ENCODE measurements at regions not wholly inside any gene's neighbourhood (a gene's known extent, or its start where the extent isn't known, plus 50 kb on each side); places are given as distances from the start of the nearest gene placed in this dataset.
"Not testable (repeated sequence)": the region's sequence is repeated elsewhere in the genome, so short reads cannot be mapped to it uniquely, and the experiment has no call there.

GRCh38 chr2:195456771-195457170 is 200.3 kb upstream of the SLC39A10 start:
- no peak for DNase-seq

GRCh38 chr2:195451160-195451559 is 205.9 kb upstream of the SLC39A10 start:
- DNase-seq: no peak

- DNase-seq: no peak
Measured at GRCh38 chr2:195450552-195451113, 206.4 kb upstream of the SLC39A10 start.

GRCh38 chr2:195447323-195447975 is 209.6 kb upstream of the SLC39A10 start:
- DNase-seq: no peak

GRCh38 chr2:195445639-195446038 is 211.4 kb upstream of the SLC39A10 start:
- no peak for DNase-seq

- no peak for DNase-seq
Measured at GRCh38 chr2:195443926-195444325, 213.1 kb upstream of the SLC39A10 start.

GRCh38 chr2:195442458-195443175 is 214.4 kb upstream of the SLC39A10 start:
- DNase-seq: no peak

GRCh38 chr2:195438692-195439091 is 218.3 kb upstream of the SLC39A10 start:
- no peak for DNase-seq

GRCh38 chr2:195437521-195437920 is 219.5 kb upstream of the SLC39A10 start:
- no peak for DNase-seq

- no peak for DNase-seq
Measured at GRCh38 chr2:195434346-195434745, 222.7 kb upstream of the SLC39A10 start.

GRCh38 chr2:195433729-195434128 is 223.3 kb upstream of the SLC39A10 start:
- DNase-seq: not testable (repeated sequence)

- DNase-seq: no peak
Measured at GRCh38 chr2:195428673-195429072, 228.4 kb upstream of the SLC39A10 start.

GRCh38 chr2:195425328-195425727 is 231.7 kb upstream of the SLC39A10 start:
- DNase-seq: no peak

GRCh38 chr2:195419033-195419432 is 238.0 kb upstream of the SLC39A10 start:
- no peak for DNase-seq

- DNase-seq: no peak
Measured at GRCh38 chr2:195414537-195415100, 242.4 kb upstream of the SLC39A10 start.

- DNase-seq: no peak
Measured at GRCh38 chr2:195413944-195414343, 243.1 kb upstream of the SLC39A10 start.

GRCh38 chr2:195413422-195413821 is 243.6 kb upstream of the SLC39A10 start:
- no peak for DNase-seq

- no peak for DNase-seq
Measured at GRCh38 chr2:195411219-195411687, 245.8 kb upstream of the SLC39A10 start.

- no peak for DNase-seq
Measured at GRCh38 chr2:195410074-195410671, 246.9 kb upstream of the SLC39A10 start.

GRCh38 chr2:195408811-195409210 is 248.2 kb upstream of the SLC39A10 start:
- no peak for DNase-seq

GRCh38 chr2:195408196-195408595 is 248.8 kb upstream of the SLC39A10 start:
- no peak for DNase-seq

GRCh38 chr2:195407783-195408182 is 249.2 kb upstream of the SLC39A10 start:
- DNase-seq: no peak

GRCh38 chr2:195406886-195407603 is 250.0 kb upstream of the SLC39A10 start:
- DNase-seq: no peak
